Lower leg skin (tissue), 4 donors: ENCODE measurements at regions not wholly inside any gene's neighbourhood (a gene's known extent, or its start where the extent isn't known, plus 50 kb on each side); places are given as distances from the start of the nearest gene placed in this dataset.

Experiments
- DNase-seq, 2 donors: peaks; one replicate each; pipeline ENCODE4 v3.0.0-alpha.2; 2019; ENCODE audit warnings: low spot score in 2 of 2
- H3K4me3 ChIP-seq: fragments of 200-600 bp; sonication (generic); 2 replicates; pipeline ENCODE4 v1.5.1; 2017; ENCODE audit warnings: mild to moderate bottlenecking, low read depth; ENCODE audit not compliant: poor library complexity, severe bottlenecking
- POLR2A ChIP-seq, 2 donors: fragments of 450-650 bp; IDR thresholded peaks; one replicate each; pipeline ENCODE4 v1.6.1; 2016 to 2017; ENCODE audit warnings: antibody characterized with exemption in 2 of 2, mild to moderate bottlenecking in 1 of 2, moderate library complexity in 1 of 2
- WGBS, 2 donors: methylation state at CpG; one replicate each; pipeline ENCODE4 v1.1.5; 2018; 5-methylcytosine and 5-hydroxymethylcytosine counted together
- intact Hi-C: fragments of 100-400 bp; cut with DNase I; formaldehyde crosslinking; loops from one replicate; pipeline ENCODE4 v1.15.0; 2023; ENCODE audit warnings: low total_unique reads
- TF ChIP-seq, protein P1 (sequence below), 3 donors: fragments of 450-650 bp; IDR thresholded peaks; one replicate each; pipeline ENCODE4 v1.5.1; 2016; ENCODE audit warnings: antibody characterized with exemption in 3 of 3, mild to moderate bottlenecking in 3 of 3, moderate library complexity in 2 of 3

DNA sequence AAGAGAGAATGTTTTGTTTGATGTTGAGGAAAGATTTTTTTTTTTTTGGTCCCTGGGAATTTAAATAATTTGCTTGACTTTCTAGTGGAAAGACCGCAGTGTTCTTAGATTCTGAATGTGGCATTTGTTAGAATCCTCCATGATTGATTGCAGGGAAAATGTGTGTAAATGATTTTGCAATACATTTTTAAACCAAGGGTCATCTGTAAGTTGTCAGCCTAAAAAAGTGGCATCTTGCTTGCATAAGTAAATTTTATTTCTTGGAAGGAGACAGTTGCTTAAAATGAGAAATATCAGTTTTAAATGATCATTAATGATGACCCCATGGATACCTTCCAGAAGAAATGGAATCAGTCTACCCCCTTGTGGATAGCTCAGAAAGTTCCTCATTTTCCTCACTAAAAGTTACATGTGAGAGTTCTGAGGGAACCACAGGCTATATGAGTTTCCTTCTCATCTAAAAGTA lies 105.1 kb upstream of the SLC25A48 start:
- H3K4me3 ChIP-seq, result no peak overlapping the region
- DNase-seq, result no peak
- no peak for TF ChIP-seq POLR2A (IDR thresholded peaks at IDR 0.05)
- TF ChIP-seq, protein P1, sequence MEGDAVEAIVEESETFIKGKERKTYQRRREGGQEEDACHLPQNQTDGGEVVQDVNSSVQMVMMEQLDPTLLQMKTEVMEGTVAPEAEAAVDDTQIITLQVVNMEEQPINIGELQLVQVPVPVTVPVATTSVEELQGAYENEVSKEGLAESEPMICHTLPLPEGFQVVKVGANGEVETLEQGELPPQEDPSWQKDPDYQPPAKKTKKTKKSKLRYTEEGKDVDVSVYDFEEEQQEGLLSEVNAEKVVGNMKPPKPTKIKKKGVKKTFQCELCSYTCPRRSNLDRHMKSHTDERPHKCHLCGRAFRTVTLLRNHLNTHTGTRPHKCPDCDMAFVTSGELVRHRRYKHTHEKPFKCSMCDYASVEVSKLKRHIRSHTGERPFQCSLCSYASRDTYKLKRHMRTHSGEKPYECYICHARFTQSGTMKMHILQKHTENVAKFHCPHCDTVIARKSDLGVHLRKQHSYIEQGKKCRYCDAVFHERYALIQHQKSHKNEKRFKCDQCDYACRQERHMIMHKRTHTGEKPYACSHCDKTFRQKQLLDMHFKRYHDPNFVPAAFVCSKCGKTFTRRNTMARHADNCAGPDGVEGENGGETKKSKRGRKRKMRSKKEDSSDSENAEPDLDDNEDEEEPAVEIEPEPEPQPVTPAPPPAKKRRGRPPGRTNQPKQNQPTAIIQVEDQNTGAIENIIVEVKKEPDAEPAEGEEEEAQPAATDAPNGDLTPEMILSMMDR (IDR thresholded peaks at IDR 0.05), result no peak
- WGBS, 2 donors, result 47% methylated on average over 1 of the region's 1 CpG
- intact Hi-C loops, result no loop called here

DNA sequence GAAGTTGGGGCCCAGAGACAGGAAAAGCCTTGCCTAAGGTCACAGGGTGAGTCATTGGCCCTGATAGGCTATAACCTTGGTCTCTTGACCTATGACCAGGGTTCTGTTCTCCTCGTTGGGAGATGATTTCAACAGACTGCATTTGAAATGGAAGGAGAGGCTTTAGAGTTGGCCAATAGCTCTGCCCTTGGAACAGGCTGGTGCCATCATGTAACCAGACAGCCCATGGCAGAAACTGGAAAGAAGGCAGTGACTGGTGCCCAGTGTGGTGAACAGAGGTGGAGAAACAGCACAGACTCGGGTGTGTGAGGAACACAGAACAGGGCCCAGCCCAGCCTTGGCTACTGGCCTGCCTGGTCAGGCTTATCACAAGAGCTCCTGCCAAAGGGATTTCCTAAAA lies 109.8 kb upstream of the SLC25A48 start:
- 27 to 37% methylated on average over 2 of the region's 2 CpGs for WGBS, 2 donors
- H3K4me3 ChIP-seq, result no peak overlapping the region
- DNase-seq, result peak; percentile 38 to 90
- TF ChIP-seq POLR2A (IDR thresholded peaks at IDR 0.05), result no peak
- TF ChIP-seq, protein P1 (IDR thresholded peaks at IDR 0.05), result no peak
- intact Hi-C loops, result no loop called here

DNA sequence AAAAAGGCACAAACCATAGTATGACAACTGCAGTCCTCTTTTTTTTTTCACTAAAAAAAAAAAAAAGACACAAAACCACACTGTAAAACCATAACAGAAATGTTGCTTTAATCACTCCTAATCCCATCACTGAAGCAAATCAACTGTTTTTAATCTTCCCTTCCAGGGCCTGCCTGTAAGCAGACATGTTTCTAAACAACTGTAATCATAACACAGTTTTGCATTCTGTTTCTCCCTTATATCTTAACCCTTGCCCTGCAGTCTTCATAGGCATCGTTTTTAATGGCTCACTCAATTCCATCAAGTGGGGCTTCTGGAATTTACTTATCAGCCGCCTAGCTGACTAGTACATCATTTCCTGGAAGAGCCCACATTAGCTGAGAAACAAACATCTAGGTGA lies 111.0 kb upstream of the SLC25A48 start:
- DNase-seq, result no peak
- TF ChIP-seq POLR2A (IDR thresholded peaks at IDR 0.05), result no peak
- TF ChIP-seq, protein P1 (IDR thresholded peaks at IDR 0.05), result no peak

DNA sequence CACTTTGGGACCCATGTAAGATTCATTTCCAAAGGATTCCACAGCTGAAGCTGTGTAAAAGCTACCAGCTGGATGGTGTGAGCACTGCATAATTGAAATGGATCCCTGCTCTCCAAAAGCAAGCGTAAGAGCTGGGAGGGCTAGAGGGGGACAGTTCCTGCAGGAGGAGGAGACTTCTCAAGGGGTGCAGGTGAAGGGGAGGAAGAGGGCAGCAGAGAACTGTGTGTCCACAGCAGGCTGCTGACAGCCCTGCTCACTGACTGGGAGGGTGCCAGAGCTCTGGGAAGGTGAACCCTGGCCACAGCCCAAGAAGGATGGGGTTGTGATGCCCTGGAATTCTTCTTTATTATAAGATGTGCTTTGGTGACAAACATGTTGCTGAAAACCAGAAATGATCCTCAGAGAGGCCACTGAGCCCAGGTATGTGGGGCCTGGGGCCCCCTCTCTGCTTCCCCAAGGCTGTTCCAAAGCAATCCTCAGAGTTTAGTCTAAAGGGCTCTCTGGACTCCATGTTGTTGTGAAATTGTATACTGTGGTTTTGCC lies 112.8 kb upstream of the SLC25A48 start:
- intact Hi-C loops, result no loop called here
- DNase-seq, result no peak
- 92 to 100% methylated on average over 1 of the region's 1 CpG for WGBS, 2 donors
- no peak overlapping the region for H3K4me3 ChIP-seq
- TF ChIP-seq, protein P1 (IDR thresholded peaks at IDR 0.05), result no peak
- no peak for TF ChIP-seq POLR2A (IDR thresholded peaks at IDR 0.05)

More for the DNA sequence above, 111.0 kb upstream of the SLC25A48 start:
- H3K4me3 ChIP-seq, result no peak overlapping the region
- intact Hi-C loops, result no loop called here
- WGBS, 2 donors, result 70 to 71% methylated on average over 2 of the region's 2 CpGs

DNA sequence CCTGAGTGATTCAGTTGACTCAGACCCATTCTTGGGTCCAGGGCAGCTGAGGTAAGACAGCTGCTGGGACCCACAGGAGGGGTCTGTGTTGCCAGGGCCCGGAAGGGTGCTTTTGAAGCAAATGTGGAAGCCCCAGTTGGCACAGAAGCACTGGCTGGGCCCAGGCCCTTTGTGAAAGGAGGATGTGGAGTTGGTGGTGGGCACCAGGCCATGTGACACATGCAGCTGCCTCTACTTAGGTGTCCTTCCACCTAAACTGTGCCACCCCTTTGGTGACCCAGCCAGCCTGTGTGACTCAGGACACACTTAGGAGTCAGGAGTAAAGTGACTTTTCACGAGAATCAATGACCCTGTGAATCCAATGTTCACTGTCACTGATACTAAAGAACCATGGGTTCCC lies 114.3 kb upstream of the SLC25A48 start:
- 82 to 83% methylated on average over 2 of the region's 2 CpGs for WGBS, 2 donors
- intact Hi-C loops, result no loop called here
- no peak overlapping the region for H3K4me3 ChIP-seq
- DNase-seq, result no peak
- TF ChIP-seq, protein P1 (IDR thresholded peaks at IDR 0.05), result no peak
- TF ChIP-seq POLR2A (IDR thresholded peaks at IDR 0.05), result no peak
